Osteocyte (in vitro differentiated cells): ENCODE measurements at regions not wholly inside any gene's neighbourhood (a gene's known extent, or its start where the extent isn't known, plus 50 kb on each side); places are given as distances from the start of the nearest gene placed in this dataset.

Source experiments
- DNase-seq: peaks from one replicate; pipeline ENCODE4 v3.0.0; 2021; ENCODE audit warnings: mixed read lengths; ENCODE audit not compliant: unreplicated experiment; ENCODE audit errors: extremely low spot score
- H3K27ac Mint-ChIP-seq: one replicate; pipeline ENCODE4 v1.8.0; 2021; ENCODE audit warnings: mild to moderate bottlenecking, mixed read lengths; ENCODE audit not compliant: unreplicated experiment
- H3K27me3 Mint-ChIP-seq: one replicate; pipeline ENCODE4 v1.8.0; 2021; ENCODE audit warnings: mixed read lengths; ENCODE audit not compliant: unreplicated experiment
- H3K36me3 Mint-ChIP-seq: one replicate; pipeline ENCODE4 v1.8.0; 2021; ENCODE audit warnings: mixed read lengths; ENCODE audit not compliant: unreplicated experiment
- H3K4me1 Mint-ChIP-seq: one replicate; pipeline ENCODE4 v1.8.0; 2021; ENCODE audit warnings: mixed read lengths; ENCODE audit not compliant: unreplicated experiment
- H3K4me3 Mint-ChIP-seq: one replicate; pipeline ENCODE4 v1.8.0; 2021; ENCODE audit warnings: mild to moderate bottlenecking, moderate library complexity, mixed read lengths; ENCODE audit not compliant: unreplicated experiment
- H3K9me3 Mint-ChIP-seq: one replicate; pipeline ENCODE4 v1.8.0; 2021; ENCODE audit warnings: mixed read lengths; ENCODE audit not compliant: unreplicated experiment
- CTCF ChIP-seq: fragments of 200-600 bp; sonication (generic); IDR thresholded peaks from 2 replicates; pipeline ENCODE4 v1.5.0; 2021; ENCODE audit warnings: antibody characterized with exemption, mild to moderate bottlenecking, moderate library complexity

- H3K4me1 Mint-ChIP-seq, result no peaks in the 10 kb centered on the region
- no peak for DNase-seq
- no peak overlapping the region for H3K27ac Mint-ChIP-seq
- peak; percentile 62 for TF ChIP-seq CTCF
- peaks cover 17% of the 10 kb centered on the region for H3K9me3 Mint-ChIP-seq
- H3K4me3 Mint-ChIP-seq, result no peak overlapping the region
- H3K36me3 Mint-ChIP-seq, result no peaks in the 10 kb centered on the region
- no peaks in the 10 kb centered on the region for H3K27me3 Mint-ChIP-seq
Observed at GRCh38 chr22:34111210-34111824, 191.0 kb upstream of the LARGE1 start.

GRCh38 chr22:34113381-34113780, 193.1 kb upstream of the LARGE1 start:
- H3K4me3 Mint-ChIP-seq, result no peak overlapping the region
- no peak for DNase-seq
- H3K27me3 Mint-ChIP-seq, result no peaks in the 10 kb centered on the region
- H3K36me3 Mint-ChIP-seq, result no peaks in the 10 kb centered on the region
- H3K4me1 Mint-ChIP-seq, result no peaks in the 10 kb centered on the region
- TF ChIP-seq CTCF, result no peak
- H3K27ac Mint-ChIP-seq, result no peak overlapping the region
- H3K9me3 Mint-ChIP-seq, result peaks cover 21% of the 10 kb centered on the region

- H3K4me1 Mint-ChIP-seq, result no peaks in the 10 kb centered on the region
- H3K27me3 Mint-ChIP-seq, result no peaks in the 10 kb centered on the region
- no peaks in the 10 kb centered on the region for H3K36me3 Mint-ChIP-seq
- no peak for TF ChIP-seq CTCF
- H3K27ac Mint-ChIP-seq, result no peak overlapping the region
- peaks cover 21% of the 10 kb centered on the region for H3K9me3 Mint-ChIP-seq
- no peak for DNase-seq
- no peak overlapping the region for H3K4me3 Mint-ChIP-seq
Observed at GRCh38 chr22:34114406-34114805, 194.1 kb upstream of the LARGE1 start.

GRCh38 chr22:34115722-34116121, 195.4 kb upstream of the LARGE1 start:
- no peak for TF ChIP-seq CTCF
- no peaks in the 10 kb centered on the region for H3K4me1 Mint-ChIP-seq
- no peaks in the 10 kb centered on the region for H3K27me3 Mint-ChIP-seq
- no peak overlapping the region for H3K4me3 Mint-ChIP-seq
- no peak overlapping the region for H3K27ac Mint-ChIP-seq
- peaks cover 17% of the 10 kb centered on the region for H3K9me3 Mint-ChIP-seq
- no peak for DNase-seq
- H3K36me3 Mint-ChIP-seq, result no peaks in the 10 kb centered on the region

DNA sequence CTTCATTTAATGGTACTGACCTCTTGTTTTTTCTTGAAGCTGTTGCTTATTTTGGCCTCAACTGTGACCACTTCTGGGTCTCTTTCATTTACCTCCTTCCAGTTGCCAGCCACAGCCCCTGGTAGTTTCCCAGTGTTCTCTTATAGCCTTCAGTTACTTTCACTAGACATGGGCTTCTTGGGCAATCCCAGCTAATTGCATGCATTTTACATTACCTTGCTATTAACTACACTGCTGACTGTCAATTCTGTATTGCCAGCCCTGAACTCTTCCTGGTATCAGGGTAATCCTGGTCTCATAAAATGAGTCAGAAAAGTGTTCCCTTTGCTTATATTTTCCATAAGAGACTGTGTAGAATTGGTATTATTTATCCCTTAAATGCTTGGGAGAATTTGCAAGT, 195.8 kb upstream of the LARGE1 start:
- TF ChIP-seq CTCF, result no peak
- H3K4me3 Mint-ChIP-seq, result no peak overlapping the region
- no peak for DNase-seq
- H3K4me1 Mint-ChIP-seq, result no peaks in the 10 kb centered on the region
- no peak overlapping the region for H3K27ac Mint-ChIP-seq
- no peaks in the 10 kb centered on the region for H3K27me3 Mint-ChIP-seq
- H3K9me3 Mint-ChIP-seq, result peaks cover 17% of the 10 kb centered on the region
- H3K36me3 Mint-ChIP-seq, result no peaks in the 10 kb centered on the region
